Keratinocyte (primary cell): ENCODE measurements at regions not wholly inside any gene's neighbourhood (a gene's known extent, or its start where the extent isn't known, plus 50 kb on each side); places are given as distances from the start of the nearest gene placed in this dataset.

Experiments
- EZH2 ChIP-seq: IDR thresholded peaks from one replicate; pipeline ENCODE4 v1.6.1; 2012; ENCODE audit warnings: inconsistent platforms, mild to moderate bottlenecking, low read length, moderate library complexity
- TF ChIP-seq, protein P1 (sequence below), 3 experiments: IDR thresholded peaks in 1 of 3; conservative IDR thresholded peaks in 1 of 3; optimal IDR thresholded peaks in 1 of 3; 2 replicates in 2 of 3; 3 replicates in 1 of 3; pipeline versions ENCODE3 to v1.5.1; 2011; ENCODE audit warnings: low read length in 3 of 3, mild to moderate bottlenecking in 3 of 3, moderate library complexity in 2 of 3, control low read depth in 1 of 3, inconsistent platforms in 1 of 3; ENCODE audit not compliant: insufficient read depth in 2 of 3; ENCODE audit errors: extremely low read depth in 1 of 3

DNA sequence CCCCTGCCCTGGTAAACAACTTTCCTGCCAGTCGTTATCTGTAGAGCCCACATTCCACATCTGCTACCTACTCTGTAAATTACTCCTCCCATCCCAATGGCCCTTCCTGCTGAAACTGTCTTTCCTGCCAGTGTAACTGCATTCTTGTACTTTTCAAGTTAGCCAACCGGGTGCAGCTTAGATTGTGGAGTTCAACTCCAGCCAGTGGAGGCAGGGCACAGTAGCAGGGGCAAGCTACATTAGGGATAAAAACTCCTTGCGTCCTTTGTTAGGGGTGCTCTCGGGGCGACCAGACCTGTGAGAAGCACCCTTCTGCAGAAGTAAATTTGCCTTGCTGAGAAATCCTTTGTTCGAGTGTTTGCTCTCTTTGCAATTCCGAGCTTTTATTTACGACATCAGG, 639.0 kb upstream of the TYRP1 start:
- TF ChIP-seq, protein P1, sequence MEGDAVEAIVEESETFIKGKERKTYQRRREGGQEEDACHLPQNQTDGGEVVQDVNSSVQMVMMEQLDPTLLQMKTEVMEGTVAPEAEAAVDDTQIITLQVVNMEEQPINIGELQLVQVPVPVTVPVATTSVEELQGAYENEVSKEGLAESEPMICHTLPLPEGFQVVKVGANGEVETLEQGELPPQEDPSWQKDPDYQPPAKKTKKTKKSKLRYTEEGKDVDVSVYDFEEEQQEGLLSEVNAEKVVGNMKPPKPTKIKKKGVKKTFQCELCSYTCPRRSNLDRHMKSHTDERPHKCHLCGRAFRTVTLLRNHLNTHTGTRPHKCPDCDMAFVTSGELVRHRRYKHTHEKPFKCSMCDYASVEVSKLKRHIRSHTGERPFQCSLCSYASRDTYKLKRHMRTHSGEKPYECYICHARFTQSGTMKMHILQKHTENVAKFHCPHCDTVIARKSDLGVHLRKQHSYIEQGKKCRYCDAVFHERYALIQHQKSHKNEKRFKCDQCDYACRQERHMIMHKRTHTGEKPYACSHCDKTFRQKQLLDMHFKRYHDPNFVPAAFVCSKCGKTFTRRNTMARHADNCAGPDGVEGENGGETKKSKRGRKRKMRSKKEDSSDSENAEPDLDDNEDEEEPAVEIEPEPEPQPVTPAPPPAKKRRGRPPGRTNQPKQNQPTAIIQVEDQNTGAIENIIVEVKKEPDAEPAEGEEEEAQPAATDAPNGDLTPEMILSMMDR (optimal IDR thresholded peaks at IDR 0.05 in 1 of 3, IDR thresholded peaks at IDR 0.05 in 1 of 3, conservative IDR thresholded peaks at IDR 0.05 in 1 of 3; ENCODE audit: extremely low read depth in 1 of 3, insufficient read depth in 2 of 3, low read length in 3 of 3) = no peak
- TF ChIP-seq EZH2 = no peak
